OCI-LY7 (cell line): ENCODE measurements at regions not wholly inside any gene's neighbourhood (a gene's known extent, or its start where the extent isn't known, plus 50 kb on each side); places are given as distances from the start of the nearest gene placed in this dataset.

Experiments used
- BruUV-seq: library from RNA; stranded (reverse); fragments of 400-500 nt; replicated peaks from 2 replicates; lab custom pipeline; 2021; lab: Mats Ljungman, UMichigan
- CTCF ChIA-PET: fragments of 300-600 bp; sonication (Branson Sonifier 250); formaldehyde crosslinking; loops from one replicate; lab custom pipeline; 2022; ENCODE audit warnings: antibody characterized with exemption; ENCODE audit not compliant: unreplicated experiment; lab: Charles Lee
- POLR2A ChIA-PET: fragments of 300-600 bp; sonication (Branson Sonifier 250); formaldehyde crosslinking; loops from one replicate; lab custom pipeline; 2022; ENCODE audit warnings: antibody characterized with exemption; lab: Charles Lee
- DNase-seq: peaks from one replicate; pipeline ENCODE4 v3.0.0-alpha.2; 2015; ENCODE audit warnings: low spot score
- H2AFZ ChIP-seq: fragments of 200-600 bp; sonication (generic), shearing (Covaris generic); 2 replicates; pipeline ENCODE4 v1.6.1; 2014; ENCODE audit warnings: mild to moderate bottlenecking, antibody characterized with exemption, low read length, moderate library complexity
- H3K27ac ChIP-seq: fragments of 200-600 bp; sonication (generic); 2 replicates; pipeline ENCODE4 v1.5.1; 2014; ENCODE audit warnings: mixed run types, low read depth, mild to moderate bottlenecking, moderate library complexity, low read length, inconsistent platforms; ENCODE audit not compliant: poor library complexity, severe bottlenecking
- H3K36me3 ChIP-seq: fragments of 200-600 bp; sonication (generic); 2 replicates; pipeline ENCODE4 v1.6.1; 2014; ENCODE audit warnings: mild to moderate bottlenecking, antibody characterized with exemption, low read length, moderate library complexity, mixed read lengths; ENCODE audit not compliant: insufficient read depth
- H3K4me1 ChIP-seq: fragments of 200-600 bp; sonication (generic); 2 replicates; pipeline ENCODE4 v1.5.1; 2014; ENCODE audit warnings: mild to moderate bottlenecking, low read length; ENCODE audit not compliant: insufficient read depth, poor library complexity, severe bottlenecking
- H3K4me2 ChIP-seq: fragments of 200-600 bp; sonication (generic); 2 replicates; pipeline ENCODE4 v1.6.1; 2014; ENCODE audit warnings: mild to moderate bottlenecking, low read length
- H3K4me3 ChIP-seq: fragments of 200-600 bp; sonication (generic); 2 replicates; pipeline ENCODE4 v1.5.1; 2014; ENCODE audit warnings: mild to moderate bottlenecking, low read depth, low read length; ENCODE audit not compliant: poor library complexity, severe bottlenecking
- H3K79me2 ChIP-seq: fragments of 200-600 bp; sonication (generic); 2 replicates; pipeline ENCODE4 v1.6.1; 2016; ENCODE audit warnings: low read depth, mild to moderate bottlenecking, low read length, moderate library complexity, mixed read lengths; ENCODE audit not compliant: insufficient read depth
- H3K9me2 ChIP-seq: fragments of 200-600 bp; sonication (generic); 2 replicates; pipeline ENCODE4 v1.6.1; 2016; ENCODE audit warnings: mild to moderate bottlenecking, low read length, mixed read lengths; ENCODE audit not compliant: insufficient read depth
- H3K9me3 ChIP-seq: fragments of 200-600 bp; sonication (generic); 2 replicates; pipeline ENCODE4 v1.6.1; 2014; ENCODE audit warnings: mild to moderate bottlenecking, mixed run types, low read length, mixed read lengths
- H4K20me1 ChIP-seq: fragments of 200-600 bp; sonication (generic); 2 replicates; pipeline ENCODE4 v1.6.1; 2014; ENCODE audit warnings: mild to moderate bottlenecking, antibody characterized with exemption, low read length, moderate library complexity, mixed read lengths; ENCODE audit not compliant: insufficient read depth
- CTCF ChIP-seq: fragments of 200-600 bp; sonication (generic); conservative IDR thresholded peaks from 2 replicates; pipeline ENCODE4 v1.5.1; 2014; ENCODE audit warnings: mild to moderate bottlenecking, antibody characterized with exemption, low read length, moderate library complexity, mixed read lengths
- EZH2phosphoT487 ChIP-seq: fragments of 200-600 bp; sonication (generic); IDR thresholded peaks from 2 replicates; pipeline ENCODE4 v1.6.1; 2018; ENCODE audit warnings: low read depth, borderline replicate concordance, mild to moderate bottlenecking, mixed run types, antibody characterized with exemption, low read length, moderate library complexity, mixed read lengths
- intact Hi-C: fragments of 100-400 bp; cut with micrococcal nuclease; formaldehyde crosslinking; loops from one replicate; pipeline ENCODE4 v1.10.0; 2022; ENCODE audit not compliant: unreplicated experiment

GRCh38 chr2:153766415-153766814 is 105.3 kb upstream of the GALNT13 start:
- ChIA-PET CTCF (no interaction called here), POLR2A (interaction anchor here (0.6 kb wide), 1 partner anchor 738 kb away, joined by 3 read pairs; no protein-coding TSS in a partner anchor)
- Histone ChIP-seq H3K4me1 (no peaks in the 10 kb centered on the region), H4K20me1 (no peaks in the 10 kb centered on the region), H3K4me2 (no peak overlapping the region), H3K27ac (no peak overlapping the region), H3K4me3 (no peak overlapping the region), H3K36me3 (no peaks in the 10 kb centered on the region), H3K79me2 (no peaks in the 10 kb centered on the region), H3K9me2 (no peaks in the 10 kb centered on the region), H3K9me3 (0 out of 2 replicates have a peak, but pooled peaks cover 16% of the 10 kb centered on the region), H2AFZ (no peak overlapping the region)
- intact Hi-C loops, result no loop called here
- no peak for TF ChIP-seq CTCF
- TF ChIP-seq EZH2phosphoT487, result no peak
- no TSS peak for BruUV-seq
- DNase-seq, result no peak

GRCh38 chr2:153770359-153770991 is 101.2 kb upstream of the GALNT13 start:
- H3K4me1 ChIP-seq, result no peaks in the 10 kb centered on the region
- H3K27ac ChIP-seq, result no peak overlapping the region
- no TSS peak for BruUV-seq
- intact Hi-C loops, result no loop called here
- no peak overlapping the region for H3K4me2 ChIP-seq
- no peaks in the 10 kb centered on the region for H4K20me1 ChIP-seq
- CTCF ChIA-PET, result no interaction called here
- POLR2A ChIA-PET, result interaction anchor here (0.6 kb wide), 1 partner anchor 11 kb away, joined by 3 read pairs; no protein-coding TSS in a partner anchor
- TF ChIP-seq CTCF, result peak; percentile 40
- TF ChIP-seq EZH2phosphoT487, result no peak
- H3K4me3 ChIP-seq, result no peak overlapping the region
- DNase-seq, result no peak
- no peaks in the 10 kb centered on the region for H3K9me2 ChIP-seq
- no peaks in the 10 kb centered on the region for H3K36me3 ChIP-seq
- H2AFZ ChIP-seq, result no peak overlapping the region
- H3K79me2 ChIP-seq, result no peaks in the 10 kb centered on the region
- H3K9me3 ChIP-seq, result 0 out of 2 replicates have a peak, but pooled peaks cover 16% of the 10 kb centered on the region

GRCh38 chr2:153780241-153780640 is 91.5 kb upstream of the GALNT13 start:
- no peaks in the 10 kb centered on the region for H3K79me2 ChIP-seq
- intact Hi-C loops, result no loop called here
- no peak overlapping the region for H3K4me2 ChIP-seq
- no peaks in the 10 kb centered on the region for H4K20me1 ChIP-seq
- H3K4me3 ChIP-seq, result no peak overlapping the region
- ChIA-PET CTCF (no interaction called here), POLR2A (interaction anchor here (1.1 kb wide), 1 partner anchor 12 kb away, joined by 4 read pairs; no protein-coding TSS in a partner anchor)
- H3K9me2 ChIP-seq, result no peaks in the 10 kb centered on the region
- H3K27ac ChIP-seq, result no peak overlapping the region
- H2AFZ ChIP-seq, result no peak overlapping the region
- no peaks in the 10 kb centered on the region for H3K9me3 ChIP-seq
- BruUV-seq, result no TSS peak
- no peaks in the 10 kb centered on the region for H3K4me1 ChIP-seq
- no peak for DNase-seq
- TF ChIP-seq EZH2phosphoT487, result no peak
- TF ChIP-seq CTCF, result no peak
- no peaks in the 10 kb centered on the region for H3K36me3 ChIP-seq
